Heart left ventricle (tissue), 13 donors: ENCODE measurements at regions not wholly inside any gene's neighbourhood (a gene's known extent, or its start where the extent isn't known, plus 50 kb on each side); places are given as distances from the start of the nearest gene placed in this dataset.

Experiments used
- POLR2A ChIP-seq, 2 donors: fragments of 450-650 bp; IDR thresholded peaks; one replicate each; pipeline ENCODE4 v1.6.1; 2017; ENCODE audit warnings: antibody characterized with exemption in 2 of 2, mild to moderate bottlenecking in 2 of 2, moderate library complexity in 2 of 2
- TF ChIP-seq, protein P1 (sequence below), 12 donors: fragments of 200-600 bp; sonication (generic) in 4 of 12; IDR thresholded peaks; one replicate each; pipeline versions ENCODE4 v1.5.0 to v1.8.0; 2018 to 2022; ENCODE audit warnings: antibody characterized with exemption in 12 of 12, mild to moderate bottlenecking in 5 of 12
- donor health status: ischemic (EF 13 %, LVEDD 7.1; RV severe dilation, severe dysfunction).
- donor health status: DM: no; HTN: yes; CAD: no.
- donor health status: DM: no; HTN: no; CAD: no.
- donor health status: ischemic (EF 25% LVEDD 6.9; RV normal size, moderate dysfunction).
- donor health status: ischemic (EF 25% LVEDD 5.7; RV mildly dilated, moderate dysfunction).
- donor health status: ischemic (EF 35%, LVEDD 5.7; RV mildly dilated, moderate dysfunction).
- donor health status: nonischemic (EF 11% LVEDD 7.7; RV severe dilation, severe dysfunction).
- donor health status: DM: yes; HTN: yes; CAD: no.
- donor health status: PGD.
- donor health status: ischemic (EF 29% LVEDD 5.4; RV normal size, mild dysfunction).
- donor health status: nonischemic (EF 23%, LVEDD 6.1; RV moderate dilation, normal function).

- TF ChIP-seq, protein P1, sequence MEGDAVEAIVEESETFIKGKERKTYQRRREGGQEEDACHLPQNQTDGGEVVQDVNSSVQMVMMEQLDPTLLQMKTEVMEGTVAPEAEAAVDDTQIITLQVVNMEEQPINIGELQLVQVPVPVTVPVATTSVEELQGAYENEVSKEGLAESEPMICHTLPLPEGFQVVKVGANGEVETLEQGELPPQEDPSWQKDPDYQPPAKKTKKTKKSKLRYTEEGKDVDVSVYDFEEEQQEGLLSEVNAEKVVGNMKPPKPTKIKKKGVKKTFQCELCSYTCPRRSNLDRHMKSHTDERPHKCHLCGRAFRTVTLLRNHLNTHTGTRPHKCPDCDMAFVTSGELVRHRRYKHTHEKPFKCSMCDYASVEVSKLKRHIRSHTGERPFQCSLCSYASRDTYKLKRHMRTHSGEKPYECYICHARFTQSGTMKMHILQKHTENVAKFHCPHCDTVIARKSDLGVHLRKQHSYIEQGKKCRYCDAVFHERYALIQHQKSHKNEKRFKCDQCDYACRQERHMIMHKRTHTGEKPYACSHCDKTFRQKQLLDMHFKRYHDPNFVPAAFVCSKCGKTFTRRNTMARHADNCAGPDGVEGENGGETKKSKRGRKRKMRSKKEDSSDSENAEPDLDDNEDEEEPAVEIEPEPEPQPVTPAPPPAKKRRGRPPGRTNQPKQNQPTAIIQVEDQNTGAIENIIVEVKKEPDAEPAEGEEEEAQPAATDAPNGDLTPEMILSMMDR (IDR thresholded peaks at IDR 0.05), result no peak
- TF ChIP-seq POLR2A (IDR thresholded peaks at IDR 0.05), result no peak
These were observed 69.1 kb upstream of the FLT1 start for GRCh38 chr13:28564030-28564429.
